Endothelial cell of umbilical vein (primary cell): ENCODE measurements at regions not wholly inside any gene's neighbourhood (a gene's known extent, or its start where the extent isn't known, plus 50 kb on each side); places are given as distances from the start of the nearest gene placed in this dataset.

Experiments used
- BruUV-seq: library from RNA; stranded (reverse); fragments of 400-500 nt; replicated peaks from 2 replicates; lab custom pipeline; 2021; lab: Mats Ljungman, UMichigan
- CTCF ChIA-PET: fragments of 300-600, 350-600 bp; sonication (Branson Sonifier 250); formaldehyde crosslinking; loops from one replicate; lab custom pipeline; 2021; ENCODE audit warnings: antibody characterized with exemption, inconsistent platforms; lab: Charles Lee
- POLR2A ChIA-PET: fragments of 300-600, 350-600 bp; sonication (Branson Sonifier 250); formaldehyde crosslinking; loops from one replicate; lab custom pipeline; 2021; ENCODE audit warnings: antibody characterized with exemption, inconsistent platforms; lab: Charles Lee
- DNase-seq: peaks from one replicate; pipeline ENCODE4 v3.0.0-alpha.2; 2011; ENCODE audit warnings: low read depth, low spot score
- FAIRE-seq: peaks from 2 replicates; lab custom pipeline; 2011; peaks lifted over from hg19 to GRCh38; lab: Jason Lieb, UNC
- H2AFZ ChIP-seq: 2 replicates; pipeline ENCODE4 v1.6.0; 2012; ENCODE audit warnings: low read depth, low read length, control low read depth, inconsistent platforms
- H3K27ac ChIP-seq: 2 replicates; pipeline ENCODE4 v1.5.1; 2011; ENCODE audit warnings: low read depth, mild to moderate bottlenecking, control low read depth, low read length, moderate library complexity; ENCODE audit not compliant: insufficient read depth
- H3K27me3 ChIP-seq, 2 experiments: 2 replicates each; pipeline versions ENCODE4 v1.6.0 to v1.6.1; 2011; ENCODE audit warnings: low read length in 2 of 2, mixed read lengths in 1 of 2; ENCODE audit not compliant: control insufficient read depth in 2 of 2, insufficient read depth in 2 of 2
- H3K36me3 ChIP-seq, 2 experiments: 2 replicates in 1 of 2; 3 replicates in 1 of 2; pipeline ENCODE4 v1.5.1; 2011; ENCODE audit warnings: low read length in 2 of 2, mild to moderate bottlenecking in 1 of 2, moderate library complexity in 1 of 2; ENCODE audit not compliant: control insufficient read depth in 2 of 2, insufficient read depth in 2 of 2; ENCODE audit errors: extremely low read depth in 1 of 2
- H3K4me1 ChIP-seq: 3 replicates; pipeline ENCODE4 v1.5.1; 2011; ENCODE audit warnings: mild to moderate bottlenecking, low read length; ENCODE audit not compliant: control insufficient read depth, insufficient read depth; ENCODE audit errors: extremely low read depth
- H3K4me2 ChIP-seq: 2 replicates; pipeline ENCODE4 v1.6.1; 2011; ENCODE audit warnings: low read length, control low read depth, mixed read lengths; ENCODE audit not compliant: insufficient read depth
- H3K4me3 ChIP-seq, 3 experiments: fragments of 200-600 bp in 1 of 3; sonication (generic), shearing (Covaris generic) in 1 of 3; replicated peaks in 1 of 3; 2 replicates each; pipeline ENCODE4 v1.5.1; 2011 to 2016; ENCODE audit warnings: control low read depth in 3 of 3, low read length in 3 of 3, mild to moderate bottlenecking in 2 of 3, inconsistent platforms in 1 of 3, low read depth in 1 of 3, moderate library complexity in 1 of 3; ENCODE audit not compliant: insufficient read depth in 1 of 3
- H3K79me2 ChIP-seq: 2 replicates; pipeline ENCODE4 v1.6.0; 2012; ENCODE audit warnings: low read length, inconsistent platforms; ENCODE audit not compliant: control insufficient read depth, insufficient read depth
- H3K9ac ChIP-seq: replicated peaks from 2 replicates; pipeline ENCODE3; 2011; ENCODE audit warnings: low read length, control low read depth; ENCODE audit not compliant: insufficient read depth; ENCODE audit errors: extremely low read depth
- H3K9me1 ChIP-seq: replicated peaks from 3 replicates; pipeline ENCODE4 v1.6.0; 2011; ENCODE audit warnings: mild to moderate bottlenecking, low read length; ENCODE audit not compliant: control insufficient read depth, insufficient read depth; ENCODE audit errors: extremely low read depth
- H3K9me3 ChIP-seq: replicated peaks from 2 replicates; pipeline ENCODE4 v1.5.1; 2012; ENCODE audit warnings: low read length, inconsistent platforms; ENCODE audit not compliant: control insufficient read depth, insufficient read depth
- H4K20me1 ChIP-seq: replicated peaks from 2 replicates; pipeline ENCODE3; 2011; ENCODE audit warnings: mild to moderate bottlenecking, low read length; ENCODE audit not compliant: control insufficient read depth, insufficient read depth; ENCODE audit errors: extremely low read depth
- CTCF ChIP-seq, 2 donors: IDR thresholded peaks; 1 replicate in 1 of 2; 2 replicates in 1 of 2; pipeline ENCODE4 v1.5.1; 2011; ENCODE audit warnings: low read length in 2 of 2, mild to moderate bottlenecking in 2 of 2, moderate library complexity in 2 of 2, control low read depth in 1 of 2, inconsistent platforms in 1 of 2, low read depth in 1 of 2; ENCODE audit not compliant: insufficient read depth in 1 of 2; ENCODE audit errors: extremely low read depth in 1 of 2
- FOS ChIP-seq: IDR thresholded peaks from 2 replicates; pipeline ENCODE4 v1.6.1; 2011; ENCODE audit warnings: mild to moderate bottlenecking, low read length, moderate library complexity, borderline replicate concordance; ENCODE audit not compliant: insufficient read depth
- GATA2 ChIP-seq: IDR thresholded peaks from 2 replicates; pipeline ENCODE4 v1.7.0; 2011; ENCODE audit warnings: low read depth, mild to moderate bottlenecking, moderate library complexity, mixed read lengths, low read length; ENCODE audit not compliant: insufficient read length, insufficient read depth
- MAX ChIP-seq: IDR thresholded peaks from 2 replicates; pipeline ENCODE4 v1.6.1; 2011; ENCODE audit not compliant: insufficient read depth, insufficient read length
- POLR2AphosphoS5 ChIP-seq: IDR thresholded peaks from 2 replicates; pipeline ENCODE4 v1.6.1; 2012; ENCODE audit warnings: low read depth, mild to moderate bottlenecking, control low read depth, low read length, moderate library complexity; ENCODE audit not compliant: insufficient read depth
- dilution Hi-C: fragments of 300-500 bp; cut with MboI; formaldehyde crosslinking; loops from one replicate; pipeline ENCODE4 v1.15.0; 2019; ENCODE audit warnings: low sequenced_read_pairs; ENCODE audit not compliant: extremely low pct_ligation_motif_present
- intact Hi-C: fragments of 100-400 bp; cut with micrococcal nuclease; formaldehyde crosslinking; loops from one replicate; pipeline ENCODE4 v1.10.0; 2022

GRCh38 chr12:71029302-71029701 lies 108.8 kb upstream of the PTPRR start:
- CTCF ChIA-PET, result no interaction called here
- no peak for DNase-seq
- no peaks in the 10 kb centered on the region for H3K36me3 ChIP-seq
- POLR2A ChIA-PET, result no interaction called here
- FAIRE-seq, result no peak
- H3K9me3 ChIP-seq, result no peaks in the 10 kb centered on the region
- no peaks in the 10 kb centered on the region for H3K4me1 ChIP-seq
- H3K9ac ChIP-seq, result no peak overlapping the region
- no peak overlapping the region for H3K27ac ChIP-seq
- no peak overlapping the region for H3K4me2 ChIP-seq
- no peak overlapping the region for H2AFZ ChIP-seq
- dilution Hi-C loops, result no loop called here
- no peak for TF ChIP-seq GATA2
- H3K9me1 ChIP-seq, result no peaks in the 10 kb centered on the region
- BruUV-seq, result no TSS peak
- H3K27me3 ChIP-seq, result no peaks in the 10 kb centered on the region
- H3K4me3 ChIP-seq, result no peak overlapping the region
- H3K79me2 ChIP-seq, result no peaks in the 10 kb centered on the region
- intact Hi-C loops, result no loop called here
- no peaks in the 10 kb centered on the region for H4K20me1 ChIP-seq

DNA sequence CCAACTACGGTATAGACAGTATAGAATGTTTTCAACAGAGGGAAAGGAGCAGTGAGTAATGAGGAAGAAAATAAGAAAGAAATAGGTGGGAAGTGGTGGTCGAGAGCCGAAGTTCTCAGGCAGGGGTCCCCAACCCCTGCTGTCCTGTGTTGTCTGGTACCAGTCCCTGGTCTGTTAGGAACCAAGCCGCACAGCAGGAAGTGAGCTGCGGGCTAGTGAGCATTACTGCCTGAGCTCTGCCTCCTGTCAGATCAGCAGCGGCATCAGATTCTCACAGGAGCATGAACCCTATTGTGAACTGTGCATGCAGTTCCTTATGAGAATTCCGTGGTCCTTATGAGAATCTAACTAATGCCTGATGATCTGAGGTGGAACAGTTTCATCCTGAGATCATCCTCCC lies 107.3 kb upstream of the PTPRR start:
- POLR2A ChIA-PET, result no interaction called here
- FAIRE-seq, result no peak

More for the DNA sequence above, 107.3 kb upstream of the PTPRR start:
- H3K4me3 ChIP-seq, result no peak overlapping the region
- H2AFZ ChIP-seq, result no peak overlapping the region
- H3K9me1 ChIP-seq, result no peaks in the 10 kb centered on the region
- H3K27ac ChIP-seq, result no peak overlapping the region
- H4K20me1 ChIP-seq, result no peaks in the 10 kb centered on the region
- no peaks in the 10 kb centered on the region for H3K27me3 ChIP-seq
- H3K36me3 ChIP-seq, result no peaks in the 10 kb centered on the region
- intact Hi-C loops (no loop called here), dilution Hi-C loops (no loop called here)
- H3K4me2 ChIP-seq, result no peak overlapping the region
- H3K9ac ChIP-seq, result no peak overlapping the region
- no peaks in the 10 kb centered on the region for H3K9me3 ChIP-seq
- CTCF ChIA-PET, result no interaction called here
- no TSS peak for BruUV-seq
- no peak for TF ChIP-seq MAX
- TF ChIP-seq CTCF (IDR thresholded peaks at IDR 0.05; ENCODE audit: extremely low read depth in 1 of 2, insufficient read depth in 1 of 2, low read depth in 1 of 2, low read length in 2 of 2), result no peak
- TF ChIP-seq FOS, result no peak
- no peak for TF ChIP-seq POLR2AphosphoS5
- TF ChIP-seq GATA2, result no peak
- H3K4me1 ChIP-seq, result no peaks in the 10 kb centered on the region
- no peak for DNase-seq
- no peaks in the 10 kb centered on the region for H3K79me2 ChIP-seq
